Caco-2 (cell line): ENCODE measurements at regions not wholly inside any gene's neighbourhood (a gene's known extent, or its start where the extent isn't known, plus 50 kb on each side); places are given as distances from the start of the nearest gene placed in this dataset.

Experiments
- BruUV-seq: library from RNA; stranded (reverse); fragments of 400-500 nt; replicated peaks from 2 replicates; lab custom pipeline; 2021; lab: Mats Ljungman, UMichigan
- CTCF ChIA-PET: fragments of 300-600 bp; sonication (Branson Sonifier 250); formaldehyde crosslinking; loops from one replicate; lab custom pipeline; 2022; ENCODE audit warnings: antibody characterized with exemption; lab: Charles Lee
- POLR2A ChIA-PET: fragments of 300-600 bp; sonication (Branson Sonifier 250); formaldehyde crosslinking; loops from one replicate; lab custom pipeline; 2022; ENCODE audit warnings: antibody characterized with exemption; lab: Charles Lee
- DNase-seq, 2 experiments: peaks; one replicate each; pipeline versions ENCODE4 v3.0.0 to v3.0.0-alpha.2; 2020 to 2022
- H3K27me3 ChIP-seq: replicated peaks from 2 replicates; pipeline ENCODE4 v1.6.0; 2011; ENCODE audit warnings: low read length; ENCODE audit not compliant: control insufficient read depth, insufficient read depth
- H3K36me3 ChIP-seq: 2 replicates; pipeline ENCODE4 v1.5.1; 2011; ENCODE audit warnings: low read length; ENCODE audit not compliant: control insufficient read depth, insufficient read depth
- H3K4me1 ChIP-seq: fragments of 250-450 bp; sonication (Bioruptor Pico); 2 replicates; pipeline ENCODE4 v1.5.1; 2020; ENCODE audit warnings: mild to moderate bottlenecking
- H3K4me3 ChIP-seq: 2 replicates; pipeline ENCODE4 v1.5.1; 2011; ENCODE audit warnings: low read depth, mild to moderate bottlenecking, control low read depth, low read length
- H3K9me3 ChIP-seq: fragments of 250-450 bp; sonication (Bioruptor Pico); 2 replicates; pipeline ENCODE4 v1.5.1; 2020; ENCODE audit warnings: mild to moderate bottlenecking, moderate library complexity
- H3K27ac Mint-ChIP-seq: one replicate; pipeline ENCODE4 v1.8.0; 2022; ENCODE audit warnings: mixed read lengths; ENCODE audit not compliant: unreplicated experiment
- H3K27me3 Mint-ChIP-seq: one replicate; pipeline ENCODE4 v1.8.0; 2022; ENCODE audit warnings: mixed read lengths; ENCODE audit not compliant: insufficient read depth, unreplicated experiment
- H3K36me3 Mint-ChIP-seq: one replicate; pipeline ENCODE4 v1.8.0; 2022; ENCODE audit warnings: mild to moderate bottlenecking, mixed read lengths; ENCODE audit not compliant: insufficient read depth, unreplicated experiment
- H3K4me1 Mint-ChIP-seq: one replicate; pipeline ENCODE4 v1.8.0; 2022; ENCODE audit warnings: low read depth, mixed read lengths; ENCODE audit not compliant: unreplicated experiment
- H3K4me3 Mint-ChIP-seq: one replicate; pipeline ENCODE4 v1.8.0; 2022; ENCODE audit warnings: mild to moderate bottlenecking, moderate library complexity, mixed read lengths; ENCODE audit not compliant: unreplicated experiment
- H3K9me3 Mint-ChIP-seq: one replicate; pipeline ENCODE4 v1.8.0; 2022; ENCODE audit warnings: mixed read lengths; ENCODE audit not compliant: unreplicated experiment
- CTCF ChIP-seq, 2 experiments: fragments of 200-600 bp in 1 of 2; IDR thresholded peaks; 1 replicate in 1 of 2; 2 replicates in 1 of 2; pipeline versions ENCODE4 v1.5.1 to v1.8.0; 2011 to 2022; ENCODE audit warnings: antibody characterized with exemption in 1 of 2, control low read depth in 1 of 2, inconsistent platforms in 1 of 2, low read depth in 1 of 2, low read length in 1 of 2, mild to moderate bottlenecking in 1 of 2, moderate library complexity in 1 of 2; ENCODE audit not compliant: insufficient read depth in 1 of 2, severe bottlenecking in 1 of 2, unreplicated experiment in 1 of 2
- intact Hi-C: fragments of 100-400 bp; cut with micrococcal nuclease; formaldehyde crosslinking; loops from one replicate; pipeline ENCODE4 v1.10.0; 2022; ENCODE audit not compliant: unreplicated experiment

GRCh38 chrX:128883650-128884049, 639.6 kb downstream of the SMARCA1 start:
- no peak overlapping the region for H3K27ac Mint-ChIP-seq
- no peak overlapping the region for H3K4me3 ChIP-seq
- H3K4me3 Mint-ChIP-seq, result no peak overlapping the region
- DNase-seq, result no peak
- H3K27me3 ChIP-seq, result no peaks in the 10 kb centered on the region
- ChIA-PET POLR2A (no interaction called here), CTCF (no interaction called here)
- BruUV-seq, result no TSS peak
- no peaks in the 10 kb centered on the region for H3K36me3 ChIP-seq
- no peaks in the 10 kb centered on the region for H3K36me3 Mint-ChIP-seq
- intact Hi-C loops, result no loop called here
- H3K4me1 Mint-ChIP-seq, result no peaks in the 10 kb centered on the region
- H3K9me3 Mint-ChIP-seq, result no peaks in the 10 kb centered on the region
- H3K4me1 ChIP-seq, result no peaks in the 10 kb centered on the region
- H3K27me3 Mint-ChIP-seq, result peaks cover 8% of the 10 kb centered on the region
- TF ChIP-seq CTCF (IDR thresholded peaks at IDR 0.05; ENCODE audit: insufficient read depth in 1 of 2, low read depth in 1 of 2, low read length in 1 of 2, severe bottlenecking in 1 of 2, unreplicated experiment in 1 of 2), result no peak
- no peaks in the 10 kb centered on the region for H3K9me3 ChIP-seq

GRCh38 chrX:128870361-128870760, 652.9 kb downstream of the SMARCA1 start:
- POLR2A ChIA-PET, result no interaction called here
- no TSS peak for BruUV-seq
- Mint-ChIP-seq H3K4me3 (no peak overlapping the region), H3K36me3 (no peaks in the 10 kb centered on the region), H3K4me1 (no peaks in the 10 kb centered on the region), H3K27me3 (peaks cover 7% of the 10 kb centered on the region), H3K27ac (no peak overlapping the region), H3K9me3 (no peaks in the 10 kb centered on the region)
- no peak for TF ChIP-seq CTCF (IDR thresholded peaks at IDR 0.05; ENCODE audit: insufficient read depth in 1 of 2, low read depth in 1 of 2, low read length in 1 of 2, severe bottlenecking in 1 of 2, unreplicated experiment in 1 of 2)
- H3K9me3 ChIP-seq, result no peaks in the 10 kb centered on the region
- no peaks in the 10 kb centered on the region for H3K36me3 ChIP-seq
- H3K4me3 ChIP-seq, result no peak overlapping the region
- intact Hi-C loops, result no loop called here
- DNase-seq, result no peak
- CTCF ChIA-PET, result no interaction called here
- H3K4me1 ChIP-seq, result no peaks in the 10 kb centered on the region
- no peaks in the 10 kb centered on the region for H3K27me3 ChIP-seq

- BruUV-seq, result no TSS peak
- no peak for TF ChIP-seq CTCF (IDR thresholded peaks at IDR 0.05; ENCODE audit: insufficient read depth in 1 of 2, low read depth in 1 of 2, low read length in 1 of 2, severe bottlenecking in 1 of 2, unreplicated experiment in 1 of 2)
- POLR2A ChIA-PET, result no interaction called here
Observed at GRCh38 chrX:128862557-128862956, 660.7 kb downstream of the SMARCA1 start.

More at GRCh38 chrX:128862557-128862956, 660.7 kb downstream of the SMARCA1 start:
- no peak for DNase-seq
- intact Hi-C loops, result no loop called here
- H3K27me3 Mint-ChIP-seq, result peaks cover 3% of the 10 kb centered on the region
- H3K27ac Mint-ChIP-seq, result no peak overlapping the region
- H3K36me3 Mint-ChIP-seq, result no peaks in the 10 kb centered on the region
- Histone ChIP-seq H3K4me3 (no peak overlapping the region), H3K36me3 (no peaks in the 10 kb centered on the region), H3K27me3 (no peaks in the 10 kb centered on the region), H3K4me1 (no peaks in the 10 kb centered on the region), H3K9me3 (no peaks in the 10 kb centered on the region)
- H3K4me1 Mint-ChIP-seq, result no peaks in the 10 kb centered on the region
- H3K4me3 Mint-ChIP-seq, result no peak overlapping the region
- H3K9me3 Mint-ChIP-seq, result no peaks in the 10 kb centered on the region
- CTCF ChIA-PET, result no interaction called here
